ENCODE measurements at regions not wholly inside any gene's neighbourhood (a gene's known extent, or its start where the extent isn't known, plus 50 kb on each side); places are given as distances from the start of the nearest gene placed in this dataset.

- TF ChIP-seq CTCF (IDR thresholded peaks at IDR 0.05) (no peak), REST (IDR thresholded peaks at IDR 0.05; ENCODE audit: insufficient read depth in 1 of 2, low read depth in 2 of 2, low read length in 1 of 2) (no peak), SIN3A (IDR thresholded peaks at IDR 0.05; ENCODE audit: borderline replicate concordance, insufficient read depth, low read depth, low read length) (no peak), POLR2AphosphoS5 (IDR thresholded peaks at IDR 0.05; ENCODE audit: low read depth, low read length) (no peak), TCF7L2 (IDR thresholded peaks at IDR 0.05; ENCODE audit: low read depth, low read length) (no peak)
Measured at GRCh38 chr11:25733777-25734176, 598.2 kb upstream of the ANO3 start.
